ENCODE measurements at regions not wholly inside any gene's neighbourhood (a gene's known extent, or its start where the extent isn't known, plus 50 kb on each side); places are given as distances from the start of the nearest gene placed in this dataset.

DNA sequence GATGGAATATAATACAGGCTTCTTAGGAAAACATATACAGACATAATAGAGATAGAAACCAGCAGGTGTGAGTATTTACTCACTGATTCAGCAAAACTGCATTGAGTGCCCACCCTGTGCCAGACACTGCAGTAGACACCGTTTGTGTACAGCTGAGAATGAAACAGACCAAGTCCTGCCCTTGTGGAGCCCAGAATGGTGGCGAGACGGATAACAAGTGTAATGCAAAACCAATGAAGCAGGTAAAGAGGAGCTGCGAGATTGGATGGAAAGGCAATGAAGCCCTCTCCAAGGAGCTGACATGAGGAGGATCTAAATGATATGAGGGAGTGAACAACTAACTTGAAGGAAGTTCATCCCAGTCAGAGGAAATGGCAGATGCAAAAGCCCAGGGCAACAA is 256.4 kb downstream of the MEX3B start:
- DNase-seq (ENCODE audit: low read depth): no peak
- TF ChIP-seq, protein P1, sequence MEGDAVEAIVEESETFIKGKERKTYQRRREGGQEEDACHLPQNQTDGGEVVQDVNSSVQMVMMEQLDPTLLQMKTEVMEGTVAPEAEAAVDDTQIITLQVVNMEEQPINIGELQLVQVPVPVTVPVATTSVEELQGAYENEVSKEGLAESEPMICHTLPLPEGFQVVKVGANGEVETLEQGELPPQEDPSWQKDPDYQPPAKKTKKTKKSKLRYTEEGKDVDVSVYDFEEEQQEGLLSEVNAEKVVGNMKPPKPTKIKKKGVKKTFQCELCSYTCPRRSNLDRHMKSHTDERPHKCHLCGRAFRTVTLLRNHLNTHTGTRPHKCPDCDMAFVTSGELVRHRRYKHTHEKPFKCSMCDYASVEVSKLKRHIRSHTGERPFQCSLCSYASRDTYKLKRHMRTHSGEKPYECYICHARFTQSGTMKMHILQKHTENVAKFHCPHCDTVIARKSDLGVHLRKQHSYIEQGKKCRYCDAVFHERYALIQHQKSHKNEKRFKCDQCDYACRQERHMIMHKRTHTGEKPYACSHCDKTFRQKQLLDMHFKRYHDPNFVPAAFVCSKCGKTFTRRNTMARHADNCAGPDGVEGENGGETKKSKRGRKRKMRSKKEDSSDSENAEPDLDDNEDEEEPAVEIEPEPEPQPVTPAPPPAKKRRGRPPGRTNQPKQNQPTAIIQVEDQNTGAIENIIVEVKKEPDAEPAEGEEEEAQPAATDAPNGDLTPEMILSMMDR (IDR thresholded peaks at IDR 0.05; ENCODE audit: insufficient read depth, low read depth, low read length, missing control alignments): no peak
- H3K4me3 ChIP-seq (ENCODE audit: low read length): no peak overlapping the region

DNA sequence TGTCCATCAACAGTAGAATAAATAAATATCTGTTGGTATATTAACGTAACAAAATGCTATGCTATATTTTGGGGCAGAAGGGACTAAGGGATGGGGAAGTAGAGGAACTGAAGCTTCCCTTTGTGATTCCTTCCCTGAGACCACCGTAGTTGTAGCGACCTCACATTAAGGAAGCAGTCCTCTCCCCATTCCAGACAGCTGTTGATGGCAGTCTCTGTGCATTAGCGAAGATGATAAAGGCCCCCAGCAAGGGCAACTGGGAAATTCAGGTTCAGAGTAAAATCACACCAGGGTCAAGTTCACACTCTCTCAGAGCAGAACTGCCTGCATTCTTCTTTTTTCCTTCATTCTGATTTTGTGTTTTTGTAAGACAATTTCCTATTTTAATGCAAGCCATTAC is 259.0 kb downstream of the MEX3B start:
- TF ChIP-seq, protein P1 (IDR thresholded peaks at IDR 0.05; ENCODE audit: insufficient read depth, low read depth, low read length, missing control alignments): no peak

DNA sequence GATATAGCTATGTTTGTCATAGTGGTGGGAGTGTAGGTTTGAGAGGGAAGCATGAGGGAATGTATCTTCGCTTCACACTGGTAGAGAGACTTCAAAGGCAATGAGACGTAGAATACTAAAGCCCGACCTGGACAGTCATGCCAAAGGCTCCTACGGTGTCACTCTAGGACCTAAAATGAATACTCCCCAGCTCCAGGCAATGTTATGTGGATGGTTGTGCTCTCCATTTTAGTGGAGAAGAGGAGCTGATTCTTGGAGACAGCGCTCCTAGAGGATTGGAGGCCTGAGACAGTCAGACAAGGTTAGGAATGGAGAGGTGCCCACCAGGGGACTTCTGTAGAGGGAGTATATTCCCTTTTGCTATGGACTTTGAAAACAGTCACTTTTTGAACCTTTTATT is 260.1 kb downstream of the MEX3B start:
- TF ChIP-seq, protein P1 (IDR thresholded peaks at IDR 0.05; ENCODE audit: insufficient read depth, low read depth, low read length, missing control alignments): no peak
- no peak overlapping the region for H3K4me3 ChIP-seq (ENCODE audit: low read length)
- no peak for DNase-seq (ENCODE audit: low read depth)

More for the DNA sequence above, 259.0 kb downstream of the MEX3B start:
- DNase-seq (ENCODE audit: low read depth): no peak
- H3K4me3 ChIP-seq (ENCODE audit: low read length): no peak overlapping the region

DNA sequence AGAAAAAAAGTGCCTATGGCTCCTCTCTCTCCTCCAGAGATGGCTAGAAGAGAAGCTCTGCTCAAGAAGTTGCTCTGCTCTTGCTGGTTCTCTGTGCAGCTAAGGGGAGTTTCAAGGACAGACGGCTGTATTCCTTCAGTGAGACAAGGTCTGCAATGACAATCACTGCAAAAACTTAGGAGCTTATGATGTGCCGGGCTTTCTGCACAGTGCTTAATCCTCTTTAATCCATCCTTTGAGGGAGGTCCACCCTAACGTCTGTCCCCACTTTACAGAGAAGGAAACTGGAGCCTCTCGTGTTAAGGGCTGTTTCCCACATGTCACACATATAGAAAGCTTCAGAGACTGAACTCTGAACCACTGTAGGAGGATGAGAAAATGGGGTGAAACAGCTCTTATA is 260.6 kb downstream of the MEX3B start:
- DNase-seq (ENCODE audit: low read depth): no peak
- H3K4me3 ChIP-seq (ENCODE audit: low read length): no peak overlapping the region

DNA sequence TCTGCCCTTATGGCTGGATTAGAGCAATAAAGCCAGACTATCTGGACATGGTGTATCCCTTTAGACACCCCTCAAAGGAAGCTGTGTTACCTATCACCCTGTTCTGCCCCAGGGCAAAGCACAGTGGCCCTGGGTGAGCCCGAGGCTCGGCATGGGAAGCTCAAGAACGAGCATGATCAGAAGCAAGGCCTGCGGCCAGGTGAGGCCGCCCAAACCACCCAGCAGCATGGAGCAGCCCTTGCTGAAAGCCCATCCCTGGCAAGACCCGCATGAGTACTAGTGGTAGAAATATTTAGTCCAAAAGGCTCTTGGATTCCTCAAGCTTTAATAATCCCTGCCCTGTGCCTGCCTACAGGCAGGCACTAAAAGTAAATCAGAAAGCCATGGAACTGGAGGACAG is 261.1 kb downstream of the MEX3B start:
- no peak overlapping the region for H3K4me3 ChIP-seq (ENCODE audit: low read length)
- TF ChIP-seq, protein P1 (IDR thresholded peaks at IDR 0.05; ENCODE audit: insufficient read depth, low read depth, low read length, missing control alignments): no peak
- no peak for DNase-seq (ENCODE audit: low read depth)

More for the DNA sequence above, 260.6 kb downstream of the MEX3B start:
- TF ChIP-seq, protein P1 (IDR thresholded peaks at IDR 0.05; ENCODE audit: insufficient read depth, low read depth, low read length, missing control alignments): no peak

DNA sequence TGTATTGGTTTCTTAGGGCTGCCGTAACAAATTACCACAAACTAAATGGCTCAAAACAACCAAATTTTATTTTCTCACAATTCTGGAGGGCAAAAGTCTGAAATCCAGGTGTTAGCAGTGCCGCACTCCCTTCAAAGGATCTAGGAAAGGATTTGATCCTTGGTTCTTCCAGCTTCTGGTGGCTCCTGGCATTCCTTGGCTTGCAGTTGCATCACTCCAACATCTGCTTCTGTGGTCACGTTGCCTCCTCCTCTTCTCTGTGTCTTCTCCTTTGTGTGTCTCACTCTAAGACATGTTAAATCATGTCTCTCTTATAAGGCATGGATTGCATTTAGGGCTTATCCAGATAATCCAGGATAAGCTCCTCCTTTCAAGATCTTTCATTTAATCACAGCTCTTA is 262.2 kb downstream of the MEX3B start:
- no peak overlapping the region for H3K4me3 ChIP-seq (ENCODE audit: low read length)
- DNase-seq (ENCODE audit: low read depth): no peak
- TF ChIP-seq, protein P1 (IDR thresholded peaks at IDR 0.05; ENCODE audit: insufficient read depth, low read depth, low read length, missing control alignments): no peak

DNA sequence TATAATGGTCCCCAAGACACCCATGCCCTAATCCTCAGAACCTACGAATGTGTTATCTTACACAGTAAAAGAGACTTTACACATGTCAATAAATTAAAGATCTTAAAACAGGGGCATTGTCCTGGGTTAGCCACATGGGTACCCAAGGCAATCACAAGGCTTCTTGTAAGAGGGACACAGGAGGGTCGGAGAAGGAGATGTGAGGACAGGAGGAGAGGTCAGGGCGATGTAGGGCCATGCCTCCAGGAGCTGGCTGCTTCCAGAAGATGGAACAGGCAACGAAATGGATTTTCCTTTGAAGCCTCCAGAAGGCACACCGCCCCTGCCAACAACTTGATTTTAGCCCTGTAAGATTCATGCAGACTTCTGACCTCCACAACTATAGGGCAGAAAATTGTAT is 262.7 kb downstream of the MEX3B start:
- TF ChIP-seq, protein P1 (IDR thresholded peaks at IDR 0.05; ENCODE audit: insufficient read depth, low read depth, low read length, missing control alignments): no peak
- no peak for DNase-seq (ENCODE audit: low read depth)
- H3K4me3 ChIP-seq (ENCODE audit: low read length): no peak overlapping the region
